Esophagus squamous epithelium (tissue), 4 donors: ENCODE measurements at regions not wholly inside any gene's neighbourhood (a gene's known extent, or its start where the extent isn't known, plus 50 kb on each side); places are given as distances from the start of the nearest gene placed in this dataset.

Experiments
- CTCF ChIP-seq, 6 experiments: fragments of 450-650 bp in 4 of 6; fragments of 200-600 bp in 2 of 6; sonication (generic) in 2 of 6; IDR thresholded peaks; one replicate each; pipeline ENCODE4 v1.5.1; 2016 to 2019; ENCODE audit warnings: antibody characterized with exemption in 6 of 6, mild to moderate bottlenecking in 4 of 6, moderate library complexity in 4 of 6
- POLR2A ChIP-seq, 4 donors: fragments of 450-650 bp; IDR thresholded peaks; one replicate each; pipeline ENCODE4 v1.6.1; 2017; ENCODE audit warnings: antibody characterized with exemption in 4 of 4, mild to moderate bottlenecking in 4 of 4, moderate library complexity in 3 of 4

DNA sequence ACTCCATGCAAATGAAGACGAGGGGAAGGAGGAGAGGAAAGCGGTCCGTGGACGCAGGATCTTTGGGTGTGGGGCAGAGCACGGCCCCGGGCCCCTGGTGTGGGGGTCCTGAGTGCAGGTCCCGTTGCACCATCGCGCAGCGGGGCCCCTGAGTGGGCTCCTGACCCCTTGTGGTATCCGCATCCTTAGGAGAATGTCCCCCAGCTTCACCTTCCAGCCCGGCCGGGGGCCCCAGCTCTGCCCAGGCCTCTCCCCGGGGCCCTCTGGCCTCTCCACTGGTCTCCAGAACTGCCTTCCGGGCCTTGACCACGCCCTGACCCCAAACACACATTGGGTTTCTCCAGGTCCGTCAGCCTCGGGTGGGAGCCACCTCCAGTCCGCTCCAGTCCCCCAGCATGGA lies 431.8 kb upstream of the SALL3 start:
- TF ChIP-seq POLR2A (IDR thresholded peaks at IDR 0.05) (no peak), CTCF (IDR thresholded peaks at IDR 0.05) (no peak)
